H1 (cell line): ENCODE measurements at regions not wholly inside any gene's neighbourhood (a gene's known extent, or its start where the extent isn't known, plus 50 kb on each side); places are given as distances from the start of the nearest gene placed in this dataset.

Experiments used
- CTBP2 ChIP-seq: IDR thresholded peaks from 2 replicates; pipeline ENCODE4 v1.7.0; 2011; ENCODE audit warnings: borderline replicate concordance, mild to moderate bottlenecking, moderate library complexity, mixed read lengths, low read length; ENCODE audit not compliant: insufficient read depth, insufficient read length

GRCh38 chrX:42696536-42697124, 81.3 kb downstream of the PPP1R2C start (continued):
- no peak for TF ChIP-seq CTBP2
